GM21619 (cell line): ENCODE measurements at regions not wholly inside any gene's neighbourhood (a gene's known extent, or its start where the extent isn't known, plus 50 kb on each side); places are given as distances from the start of the nearest gene placed in this dataset.

Experiments
- ATAC-seq: cut with Tn5 transposase; IDR thresholded peaks from one replicate; pipeline ENCODE4 v1.9.1; 2021; ENCODE audit not compliant: unreplicated experiment

GRCh38 chr15:61545763-61546162 is 316.7 kb upstream of the RORA start:
- ATAC-seq: no peak

DNA sequence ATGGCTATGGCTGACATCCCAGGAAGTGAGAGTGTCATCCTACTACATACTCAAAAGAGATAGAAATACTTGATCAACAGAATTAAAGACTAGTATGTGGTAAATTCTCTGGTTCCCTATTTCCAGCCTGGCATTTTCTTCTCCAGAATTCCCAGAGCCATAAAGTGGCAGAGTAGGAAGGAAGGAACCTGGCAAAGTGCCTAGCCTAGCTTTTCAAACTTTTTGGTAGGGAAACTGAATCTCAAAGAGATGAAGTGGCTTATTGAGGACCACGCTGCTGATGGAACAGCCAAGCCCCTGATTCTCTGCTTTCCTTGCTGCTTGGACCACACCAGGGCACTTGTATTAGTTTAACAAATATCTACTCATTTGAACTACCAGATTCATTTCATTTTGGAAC is 312.4 kb upstream of the RORA start:
- no peak for ATAC-seq

DNA sequence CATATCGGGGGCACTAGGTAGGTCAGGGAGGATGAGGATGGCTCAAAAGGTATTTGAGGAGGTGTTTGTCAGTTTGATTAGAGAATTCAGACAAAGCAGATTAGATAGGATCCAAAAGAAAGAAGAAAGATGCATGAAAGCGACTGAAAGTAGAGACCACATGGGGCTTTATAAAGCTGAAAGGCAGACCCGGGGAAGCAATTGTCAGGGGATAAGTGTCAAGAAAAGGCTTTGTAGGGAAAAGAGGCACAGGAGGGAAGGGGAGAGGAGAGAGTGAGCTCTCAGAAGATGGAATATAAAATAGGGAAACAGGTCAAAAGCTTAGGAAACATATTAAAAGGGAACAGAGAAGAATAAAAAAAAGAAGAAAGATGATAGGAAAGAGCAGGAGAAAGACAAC is 308.2 kb upstream of the RORA start:
- ATAC-seq: no peak

GRCh38 chr15:61534986-61535385 is 305.9 kb upstream of the RORA start:
- ATAC-seq: no peak

DNA sequence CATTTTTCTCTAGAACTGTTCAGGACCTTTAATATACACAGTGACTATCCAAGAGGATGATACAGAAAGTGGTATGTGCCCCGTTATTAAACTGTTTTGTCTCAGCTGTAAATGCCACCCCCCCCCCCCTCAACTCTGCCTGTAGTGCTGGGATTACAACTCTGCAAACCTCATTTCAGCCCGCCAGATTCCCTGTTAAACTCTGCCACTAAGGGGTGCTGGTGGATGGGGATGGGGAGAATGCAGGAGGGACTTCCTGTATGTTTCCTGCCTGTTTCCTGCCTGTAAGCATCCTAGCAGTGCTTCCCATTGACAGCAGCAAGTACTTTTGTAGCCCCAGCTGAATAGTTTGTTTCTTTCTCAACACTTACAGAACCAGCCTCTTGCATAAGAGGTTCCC is 301.7 kb upstream of the RORA start:
- ATAC-seq: no peak

DNA sequence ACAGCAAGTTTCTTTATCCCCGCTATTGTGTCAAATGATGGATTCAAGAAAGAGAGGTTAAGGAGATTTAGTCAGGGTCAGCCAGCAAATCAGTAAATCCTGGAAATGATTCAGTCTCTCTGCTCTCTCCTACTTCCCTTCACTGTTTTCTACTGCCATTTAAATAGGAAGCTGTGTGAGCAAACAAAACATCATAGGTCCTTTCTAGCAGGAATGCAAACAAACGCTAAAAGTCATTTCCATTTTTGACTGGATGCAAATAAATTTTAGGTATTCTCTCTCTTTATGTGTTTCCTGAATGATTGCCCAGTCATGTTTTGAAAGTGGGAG is 299.4 kb upstream of the RORA start:
- no peak for ATAC-seq

DNA sequence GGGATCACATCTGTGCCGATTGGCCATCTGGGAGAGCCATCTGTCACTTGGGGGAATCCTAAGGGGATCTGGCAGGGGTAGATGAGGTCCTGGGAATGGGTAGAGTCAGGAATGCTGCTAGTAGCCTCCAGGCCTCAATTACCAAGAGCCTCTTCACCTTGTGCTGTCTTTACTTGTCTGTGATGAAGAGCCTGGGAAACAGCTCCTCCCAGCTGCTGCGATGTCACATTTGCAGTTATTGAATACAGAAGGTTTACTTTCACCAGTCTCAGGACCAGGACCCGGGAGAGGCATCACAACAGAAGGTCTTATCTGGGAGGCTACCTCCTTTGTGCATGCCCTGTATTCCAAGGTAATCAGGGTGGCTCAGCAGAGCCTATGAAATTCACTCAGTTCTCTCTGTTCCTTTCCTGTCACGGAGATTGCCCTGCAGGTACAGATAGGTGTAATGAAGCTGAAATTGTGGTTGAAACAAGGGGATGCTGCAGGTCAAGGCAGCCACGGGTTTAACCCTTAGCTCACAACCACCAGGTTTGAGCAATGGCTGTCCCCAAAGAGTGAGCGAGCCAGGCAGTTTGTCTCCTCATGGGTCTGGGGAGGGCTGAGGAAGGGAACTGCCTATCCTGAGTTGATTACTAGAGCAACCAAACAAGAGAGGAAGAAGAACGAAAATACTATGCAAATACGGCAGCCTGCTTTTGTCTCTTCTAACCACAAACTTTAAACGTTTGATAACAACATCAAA is 298.9 kb upstream of the RORA start:
- no peak for ATAC-seq

DNA sequence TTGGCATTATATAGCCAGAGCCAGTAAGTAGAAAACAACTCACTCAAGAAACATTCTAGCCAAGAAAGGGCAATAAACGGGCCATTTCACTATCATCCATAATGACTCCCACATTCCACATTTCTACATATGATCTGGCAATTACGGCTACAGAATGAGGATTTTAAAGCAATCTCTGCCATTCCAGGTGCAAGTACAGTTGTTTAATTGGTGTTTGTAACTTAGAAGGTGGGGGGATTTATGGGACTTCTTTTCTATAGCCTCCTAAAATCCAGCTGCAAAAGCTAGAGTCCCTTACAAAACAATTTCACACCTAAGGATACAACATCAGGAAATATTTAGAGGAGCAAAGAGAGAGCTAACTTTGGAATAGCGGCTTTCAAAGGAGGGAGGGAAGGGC is 295.4 kb upstream of the RORA start:
- no peak for ATAC-seq

- ATAC-seq: no peak
Observed at GRCh38 chr15:61524086-61524485, 295.0 kb upstream of the RORA start.

- ATAC-seq: no peak
Observed at GRCh38 chr15:61522411-61522810, 293.3 kb upstream of the RORA start.

DNA sequence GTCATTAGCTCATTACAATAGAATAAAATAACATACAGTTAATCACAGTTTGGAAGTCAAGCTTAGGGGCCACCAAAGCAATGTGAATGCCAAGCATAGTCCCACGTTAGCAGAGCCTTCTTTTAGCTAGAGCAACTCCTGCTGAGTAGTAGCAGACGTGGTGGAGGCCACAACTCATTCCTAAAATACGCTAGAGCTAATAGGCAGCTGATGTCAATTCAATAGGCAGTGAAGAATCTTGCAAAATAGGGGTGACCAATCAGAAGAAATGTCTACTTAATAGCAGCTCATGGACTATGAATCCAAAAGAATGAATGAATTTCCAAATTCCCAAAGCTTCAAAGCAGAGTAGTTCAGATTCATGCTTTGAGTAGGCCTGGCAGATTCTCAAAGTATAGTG is 292.9 kb upstream of the RORA start:
- no peak for ATAC-seq

GRCh38 chr15:61519296-61519695 is 290.2 kb upstream of the RORA start:
- no peak for ATAC-seq

- no peak for ATAC-seq
Observed at GRCh38 chr15:61518191-61518950, 289.3 kb upstream of the RORA start.

- no peak for ATAC-seq
Observed at GRCh38 chr15:61517776-61518175, 288.7 kb upstream of the RORA start.

DNA sequence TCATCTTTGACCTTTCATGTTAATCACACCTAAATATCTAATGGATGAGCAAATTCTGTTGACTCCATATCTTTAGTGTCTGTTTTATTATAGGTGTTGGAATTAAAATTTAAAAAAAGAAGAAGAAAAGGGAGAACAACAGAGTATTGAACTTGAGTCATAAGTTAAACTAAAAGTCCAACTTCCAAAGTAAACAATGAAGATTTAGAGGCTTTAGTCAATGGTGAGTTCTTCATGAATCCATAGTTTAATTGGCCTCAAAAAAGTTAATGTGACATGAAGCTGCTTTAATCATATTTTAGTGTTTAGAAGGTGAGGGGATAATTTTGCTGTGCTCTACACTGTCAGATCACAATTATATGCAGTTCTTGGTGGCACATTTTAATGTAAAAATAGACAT is 288.2 kb upstream of the RORA start:
- no peak for ATAC-seq

GRCh38 chr15:61511756-61512155 is 282.7 kb upstream of the RORA start:
- no peak for ATAC-seq

- no peak for ATAC-seq
Observed at GRCh38 chr15:61511089-61511488, 282.0 kb upstream of the RORA start.

GRCh38 chr15:61509327-61509840 is 280.3 kb upstream of the RORA start:
- no peak for ATAC-seq

GRCh38 chr15:61503383-61503969 is 274.4 kb upstream of the RORA start:
- no peak for ATAC-seq

GRCh38 chr15:61501815-61502389 is 272.8 kb upstream of the RORA start:
- ATAC-seq: no peak

DNA sequence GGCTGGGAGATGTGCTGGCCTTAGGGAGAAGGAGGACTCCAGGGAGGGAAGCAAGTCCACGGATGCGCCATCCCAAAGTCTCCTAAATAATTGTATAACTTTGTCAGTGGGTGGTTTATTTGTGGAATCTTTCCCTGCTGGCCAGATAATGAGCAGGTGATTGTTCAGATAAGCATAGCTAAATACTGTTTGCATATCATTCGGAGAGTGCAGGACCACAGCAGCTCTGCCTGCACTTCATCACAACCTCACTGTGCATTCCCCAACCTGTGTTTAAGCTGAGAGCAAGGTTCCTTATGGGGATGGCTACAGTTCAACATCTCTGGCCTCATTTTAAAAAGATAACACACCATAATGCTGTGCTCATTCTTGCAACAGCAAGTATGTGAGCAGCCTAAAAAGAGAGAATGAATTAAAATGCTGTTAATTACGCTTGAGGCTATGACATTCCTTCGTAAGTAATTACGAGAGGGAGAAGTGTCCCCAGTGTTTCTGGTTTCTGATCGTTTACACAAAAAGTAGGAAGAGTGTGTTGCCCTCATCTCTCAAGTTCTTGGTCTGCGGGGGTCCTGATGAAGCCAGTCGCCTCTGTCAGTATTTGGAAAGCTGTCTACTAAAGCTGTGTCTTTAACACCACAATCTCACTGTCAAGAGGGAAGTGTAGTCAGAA is 272.0 kb upstream of the RORA start:
- ATAC-seq: no peak
